LNCaP clone FGC (cell line): ENCODE measurements at regions not wholly inside any gene's neighbourhood (a gene's known extent, or its start where the extent isn't known, plus 50 kb on each side); places are given as distances from the start of the nearest gene placed in this dataset.

Experiments
- DNase-seq: peaks from one replicate; pipeline ENCODE4 v3.0.0-alpha.2; 2011; ENCODE audit warnings: low read depth
- H3K4me3 ChIP-seq: 2 replicates; pipeline ENCODE4 v1.5.1; 2011; ENCODE audit warnings: mild to moderate bottlenecking, low read depth, low read length, control low read depth
- TF ChIP-seq, protein P1 (sequence below): IDR thresholded peaks from 2 replicates; pipeline ENCODE4 v1.5.1; 2012; ENCODE audit warnings: mild to moderate bottlenecking; ENCODE audit not compliant: control insufficient read depth, insufficient read depth; ENCODE audit errors: extremely low read depth

DNA sequence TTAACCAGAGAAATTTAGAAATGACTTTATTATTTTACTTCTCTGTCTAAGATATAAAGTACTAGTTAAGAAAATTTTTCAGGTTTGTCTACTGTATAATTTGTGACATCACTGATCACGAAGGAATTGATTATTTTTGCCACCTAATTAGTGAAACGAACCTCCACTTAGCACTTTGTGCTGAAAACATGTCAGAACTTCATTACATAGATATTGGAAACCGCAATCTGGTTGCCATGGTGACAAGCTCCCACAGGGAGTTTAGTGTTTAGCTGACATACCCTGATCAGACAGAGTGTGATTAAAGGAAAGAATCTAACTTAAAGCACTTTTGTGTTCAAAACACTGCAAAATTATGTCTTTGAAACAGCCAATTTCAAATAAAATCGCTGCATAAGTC, 668.4 kb upstream of the CCNG1 start:
- DNase-seq, result no peak
- no peak overlapping the region for H3K4me3 ChIP-seq
- TF ChIP-seq, protein P1, sequence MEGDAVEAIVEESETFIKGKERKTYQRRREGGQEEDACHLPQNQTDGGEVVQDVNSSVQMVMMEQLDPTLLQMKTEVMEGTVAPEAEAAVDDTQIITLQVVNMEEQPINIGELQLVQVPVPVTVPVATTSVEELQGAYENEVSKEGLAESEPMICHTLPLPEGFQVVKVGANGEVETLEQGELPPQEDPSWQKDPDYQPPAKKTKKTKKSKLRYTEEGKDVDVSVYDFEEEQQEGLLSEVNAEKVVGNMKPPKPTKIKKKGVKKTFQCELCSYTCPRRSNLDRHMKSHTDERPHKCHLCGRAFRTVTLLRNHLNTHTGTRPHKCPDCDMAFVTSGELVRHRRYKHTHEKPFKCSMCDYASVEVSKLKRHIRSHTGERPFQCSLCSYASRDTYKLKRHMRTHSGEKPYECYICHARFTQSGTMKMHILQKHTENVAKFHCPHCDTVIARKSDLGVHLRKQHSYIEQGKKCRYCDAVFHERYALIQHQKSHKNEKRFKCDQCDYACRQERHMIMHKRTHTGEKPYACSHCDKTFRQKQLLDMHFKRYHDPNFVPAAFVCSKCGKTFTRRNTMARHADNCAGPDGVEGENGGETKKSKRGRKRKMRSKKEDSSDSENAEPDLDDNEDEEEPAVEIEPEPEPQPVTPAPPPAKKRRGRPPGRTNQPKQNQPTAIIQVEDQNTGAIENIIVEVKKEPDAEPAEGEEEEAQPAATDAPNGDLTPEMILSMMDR, result no peak

DNA sequence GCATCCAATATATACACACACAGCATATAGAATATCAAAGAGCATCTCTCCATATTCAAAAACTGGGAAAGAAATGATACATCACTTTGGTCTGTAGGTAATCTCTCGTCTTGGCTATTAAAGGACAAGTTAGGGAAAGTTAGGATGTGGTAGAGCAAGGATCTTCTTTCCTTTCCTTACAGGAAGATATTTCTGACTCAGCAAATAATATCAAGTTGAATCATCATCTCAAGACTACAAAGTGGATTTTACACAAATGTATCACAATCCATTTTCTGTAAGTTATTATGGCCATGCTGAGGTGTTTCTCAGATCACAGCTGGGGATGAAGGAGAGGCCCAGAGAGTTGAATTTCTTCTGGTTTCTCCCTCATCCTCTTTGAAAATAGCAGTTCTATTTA, 651.7 kb upstream of the CCNG1 start:
- no peak for DNase-seq

DNA sequence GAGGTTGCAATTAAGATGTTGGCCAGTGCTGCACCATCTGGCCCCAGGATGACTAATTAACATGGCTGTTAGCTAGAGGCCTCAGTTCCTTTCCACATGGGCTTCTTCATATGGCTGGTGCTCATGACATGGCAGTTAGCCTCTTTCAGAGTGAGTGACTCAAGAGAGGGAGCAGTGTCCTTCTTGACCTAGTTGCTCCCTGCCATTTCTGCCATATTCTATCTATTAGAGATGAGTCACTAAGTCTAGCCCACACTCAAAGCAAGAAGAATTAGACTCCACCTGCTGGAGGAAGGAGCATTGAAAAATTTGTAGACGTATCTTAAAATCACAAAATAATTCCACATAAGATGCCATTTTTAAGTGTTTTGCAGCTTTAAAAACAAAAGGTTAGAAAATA, 651.2 kb upstream of the CCNG1 start:
- no peak for DNase-seq
- H3K4me3 ChIP-seq, result no peak overlapping the region
- TF ChIP-seq, protein P1, result no peak

More for the DNA sequence above, 651.7 kb upstream of the CCNG1 start:
- H3K4me3 ChIP-seq, result no peak overlapping the region
- TF ChIP-seq, protein P1, result no peak

DNA sequence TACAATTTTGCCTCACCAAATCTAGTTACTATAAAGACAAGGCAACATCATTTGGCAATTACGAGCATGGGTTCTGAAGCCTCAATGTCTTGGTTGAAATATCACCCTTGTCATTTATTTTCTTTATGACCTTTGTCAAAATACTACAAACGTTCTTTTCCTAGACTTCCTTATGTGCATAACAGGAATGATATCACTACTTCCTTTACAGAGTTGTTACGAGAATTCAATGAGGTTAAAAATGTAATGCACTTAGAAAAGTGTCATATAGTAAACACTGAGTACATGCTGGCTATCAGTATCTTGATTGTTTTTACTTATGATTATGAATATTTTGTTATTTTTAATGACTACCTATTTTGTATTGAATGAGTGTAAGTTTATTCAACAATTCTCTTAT, 640.9 kb upstream of the CCNG1 start:
- no peak for DNase-seq
- TF ChIP-seq, protein P1, result no peak
- H3K4me3 ChIP-seq, result no peak overlapping the region

DNA sequence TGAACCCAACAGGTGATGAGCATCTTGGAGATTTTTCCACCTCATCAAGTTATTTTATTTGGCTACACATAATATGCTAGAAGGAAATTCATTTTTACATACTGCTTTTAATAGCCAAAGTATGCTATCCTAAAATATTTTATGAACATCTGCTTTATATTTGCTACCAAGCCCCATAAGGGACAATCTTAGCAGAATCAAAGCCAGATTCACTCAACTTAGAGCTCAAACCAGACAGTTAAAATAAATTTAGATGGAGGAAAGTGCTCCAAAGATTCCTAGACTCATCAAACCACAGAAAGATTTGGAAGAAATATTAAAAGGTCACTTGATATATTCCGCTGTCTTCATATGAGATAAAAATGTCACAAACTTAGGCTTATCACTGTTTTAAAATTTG, 637.1 kb upstream of the CCNG1 start:
- DNase-seq, result no peak
- TF ChIP-seq, protein P1, result no peak
- no peak overlapping the region for H3K4me3 ChIP-seq

DNA sequence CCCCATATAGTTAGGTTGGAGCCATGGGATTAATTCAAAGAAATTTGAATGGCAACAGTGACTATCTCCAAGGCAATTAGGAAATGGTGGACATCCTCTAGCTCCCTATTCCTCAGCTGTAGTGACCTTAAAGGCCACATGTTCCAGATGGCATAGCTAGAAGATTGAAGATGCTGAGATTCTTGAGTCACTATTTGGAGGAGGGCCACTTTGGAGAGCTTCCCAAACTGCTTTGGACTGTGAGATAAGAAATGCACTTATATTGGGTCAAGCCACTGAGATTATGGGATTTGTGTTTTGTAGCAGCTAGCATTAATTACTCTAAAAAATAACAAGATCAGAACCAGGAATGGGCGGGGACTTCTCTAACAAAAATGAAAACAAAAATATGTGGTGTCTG, 636.2 kb upstream of the CCNG1 start:
- DNase-seq, result no peak
- no peak overlapping the region for H3K4me3 ChIP-seq
- TF ChIP-seq, protein P1, result no peak

DNA sequence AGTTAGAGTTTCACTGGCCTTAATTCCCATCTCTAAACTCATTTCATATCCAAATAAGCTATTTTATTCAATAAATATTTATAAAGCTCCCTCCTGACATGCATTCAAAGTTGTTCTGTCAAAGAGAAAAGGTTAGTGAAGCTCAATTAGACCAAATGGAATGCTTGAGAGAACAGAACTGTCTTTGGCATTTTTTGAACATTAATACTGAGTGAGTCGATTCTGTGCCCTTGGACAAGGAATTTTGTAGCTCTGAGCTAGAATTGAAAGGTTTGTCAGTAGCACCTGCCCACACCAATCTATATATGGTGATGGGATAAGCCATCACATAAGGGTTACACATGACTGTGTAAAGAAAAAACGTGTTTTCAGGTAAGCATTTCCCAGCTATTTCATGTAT, 631.2 kb upstream of the CCNG1 start:
- TF ChIP-seq, protein P1, result no peak
- H3K4me3 ChIP-seq, result no peak overlapping the region
- no peak for DNase-seq
